HepG2 (cell line): ENCODE measurements at regions not wholly inside any gene's neighbourhood (a gene's known extent, or its start where the extent isn't known, plus 50 kb on each side); places are given as distances from the start of the nearest gene placed in this dataset.

Experiments used
- DNMT1 ChIP-seq: sonication (generic); formaldehyde crosslinking; IDR thresholded peaks from 2 replicates; pipeline ENCODE4 v1.5.1; 2020; ENCODE audit warnings: mild to moderate bottlenecking, missing genetic modification reagents
- ETV6 ChIP-seq: sonication (generic); formaldehyde crosslinking; conservative IDR thresholded peaks from 2 replicates; pipeline ENCODE4 v1.4.0; 2020; ENCODE audit warnings: missing genetic modification reagents
- FOXK1 ChIP-seq: sonication (generic); formaldehyde crosslinking; IDR thresholded peaks from 2 replicates; pipeline ENCODE4 v1.4.0; 2020; ENCODE audit warnings: low read depth, missing genetic modification reagents, borderline replicate concordance
- GFI1 ChIP-seq: sonication (generic); formaldehyde crosslinking; IDR thresholded peaks from 2 replicates; pipeline ENCODE4 v1.5.0; 2020; ENCODE audit warnings: missing genetic modification reagents, mild to moderate bottlenecking, borderline replicate concordance
- MLX ChIP-seq: IDR thresholded peaks from 2 replicates; pipeline ENCODE4 v1.6.1; 2016
- TFE3 ChIP-seq: IDR thresholded peaks from 2 replicates; pipeline ENCODE4 v1.6.1; 2016
- ZMAT5 ChIP-seq: sonication (generic); formaldehyde crosslinking; IDR thresholded peaks from 2 replicates; pipeline ENCODE4 v1.5.0; 2020; ENCODE audit warnings: mild to moderate bottlenecking, low read depth, missing genetic modification reagents, borderline replicate concordance
- ZNF331 ChIP-seq: sonication (generic); formaldehyde crosslinking; IDR thresholded peaks from 2 replicates; pipeline ENCODE4 v1.4.0; 2020; ENCODE audit warnings: missing genetic modification reagents
- ZNF34 ChIP-seq: sonication (generic); formaldehyde crosslinking; IDR thresholded peaks from 2 replicates; pipeline ENCODE4 v1.4.0; 2020; ENCODE audit warnings: mild to moderate bottlenecking, missing genetic modification reagents, borderline replicate concordance
- ZNF558 ChIP-seq: sonication (generic); formaldehyde crosslinking; IDR thresholded peaks from 2 replicates; pipeline ENCODE4 v1.9.0; 2022; ENCODE audit warnings: mild to moderate bottlenecking, missing genetic modification reagents, borderline replicate concordance
- ZNF75D ChIP-seq: sonication (generic); formaldehyde crosslinking; IDR thresholded peaks from 2 replicates; pipeline ENCODE4 v1.8.1; 2023; ENCODE audit warnings: missing genetic modification reagents, mild to moderate bottlenecking, borderline replicate concordance
- ZNF792 ChIP-seq: IDR thresholded peaks from 2 replicates; pipeline ENCODE4 v1.6.1; 2016
- ZSCAN21 ChIP-seq: sonication (generic); formaldehyde crosslinking; IDR thresholded peaks from 2 replicates; pipeline ENCODE4 v1.8.0; 2022; ENCODE audit warnings: mild to moderate bottlenecking, missing genetic modification reagents, moderate library complexity, borderline replicate concordance
- TF ChIP-seq, protein P1 (sequence below): sonication (generic); formaldehyde crosslinking; IDR thresholded peaks from 2 replicates; pipeline ENCODE4 v1.4.0; 2020; ENCODE audit warnings: missing genetic modification reagents
- TF ChIP-seq, protein P2 (sequence below): sonication (generic); formaldehyde crosslinking; IDR thresholded peaks from 2 replicates; pipeline ENCODE4 v1.4.0; 2020; ENCODE audit warnings: missing genetic modification reagents

DNA sequence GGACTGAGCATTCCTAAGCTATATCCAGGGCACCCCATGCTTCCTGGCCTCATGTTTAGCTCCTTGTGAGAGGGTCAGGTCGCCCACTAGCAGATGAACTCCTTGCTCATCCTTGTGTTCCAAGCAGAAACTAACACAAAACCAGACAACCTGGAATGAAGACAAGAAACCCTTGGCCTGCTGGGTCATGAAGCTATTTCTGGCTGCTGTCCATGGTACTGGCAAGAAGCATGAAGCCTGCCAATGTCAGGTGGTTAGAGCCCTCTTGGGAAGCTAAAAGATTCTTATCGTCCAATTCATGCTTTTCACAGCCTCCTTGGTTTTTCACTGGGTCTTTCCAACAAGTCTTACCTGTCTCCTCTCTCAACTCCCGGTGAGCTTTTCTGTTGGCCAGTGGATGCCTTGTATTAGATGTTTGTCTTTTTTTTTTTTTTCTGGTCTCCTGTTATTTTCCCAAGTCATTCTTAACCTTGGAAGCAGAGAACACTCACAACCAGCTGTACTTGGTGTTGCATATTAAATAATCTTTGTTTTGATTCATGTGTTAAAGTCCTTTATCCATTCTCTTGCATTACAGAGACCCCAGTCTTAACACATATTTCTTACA is 180.3 kb downstream of the ANKRD60 start (continued):
- TF ChIP-seq, protein P1, sequence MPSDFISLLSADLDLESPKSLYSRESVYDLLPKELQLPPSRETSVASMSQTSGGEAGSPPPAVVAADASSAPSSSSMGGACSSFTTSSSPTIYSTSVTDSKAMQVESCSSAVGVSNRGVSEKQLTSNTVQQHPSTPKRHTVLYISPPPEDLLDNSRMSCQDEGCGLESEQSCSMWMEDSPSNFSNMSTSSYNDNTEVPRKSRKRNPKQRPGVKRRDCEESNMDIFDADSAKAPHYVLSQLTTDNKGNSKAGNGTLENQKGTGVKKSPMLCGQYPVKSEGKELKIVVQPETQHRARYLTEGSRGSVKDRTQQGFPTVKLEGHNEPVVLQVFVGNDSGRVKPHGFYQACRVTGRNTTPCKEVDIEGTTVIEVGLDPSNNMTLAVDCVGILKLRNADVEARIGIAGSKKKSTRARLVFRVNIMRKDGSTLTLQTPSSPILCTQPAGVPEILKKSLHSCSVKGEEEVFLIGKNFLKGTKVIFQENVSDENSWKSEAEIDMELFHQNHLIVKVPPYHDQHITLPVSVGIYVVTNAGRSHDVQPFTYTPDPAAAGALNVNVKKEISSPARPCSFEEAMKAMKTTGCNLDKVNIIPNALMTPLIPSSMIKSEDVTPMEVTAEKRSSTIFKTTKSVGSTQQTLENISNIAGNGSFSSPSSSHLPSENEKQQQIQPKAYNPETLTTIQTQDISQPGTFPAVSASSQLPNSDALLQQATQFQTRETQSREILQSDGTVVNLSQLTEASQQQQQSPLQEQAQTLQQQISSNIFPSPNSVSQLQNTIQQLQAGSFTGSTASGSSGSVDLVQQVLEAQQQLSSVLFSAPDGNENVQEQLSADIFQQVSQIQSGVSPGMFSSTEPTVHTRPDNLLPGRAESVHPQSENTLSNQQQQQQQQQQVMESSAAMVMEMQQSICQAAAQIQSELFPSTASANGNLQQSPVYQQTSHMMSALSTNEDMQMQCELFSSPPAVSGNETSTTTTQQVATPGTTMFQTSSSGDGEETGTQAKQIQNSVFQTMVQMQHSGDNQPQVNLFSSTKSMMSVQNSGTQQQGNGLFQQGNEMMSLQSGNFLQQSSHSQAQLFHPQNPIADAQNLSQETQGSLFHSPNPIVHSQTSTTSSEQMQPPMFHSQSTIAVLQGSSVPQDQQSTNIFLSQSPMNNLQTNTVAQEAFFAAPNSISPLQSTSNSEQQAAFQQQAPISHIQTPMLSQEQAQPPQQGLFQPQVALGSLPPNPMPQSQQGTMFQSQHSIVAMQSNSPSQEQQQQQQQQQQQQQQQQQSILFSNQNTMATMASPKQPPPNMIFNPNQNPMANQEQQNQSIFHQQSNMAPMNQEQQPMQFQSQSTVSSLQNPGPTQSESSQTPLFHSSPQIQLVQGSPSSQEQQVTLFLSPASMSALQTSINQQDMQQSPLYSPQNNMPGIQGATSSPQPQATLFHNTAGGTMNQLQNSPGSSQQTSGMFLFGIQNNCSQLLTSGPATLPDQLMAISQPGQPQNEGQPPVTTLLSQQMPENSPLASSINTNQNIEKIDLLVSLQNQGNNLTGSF (CRISPR knock-in tag), result 0 out of 2 replicates have a peak, but pooled peaks have one; percentile 43
- TF ChIP-seq ZNF34 (CRISPR knock-in tag) (no peak), MLX (CRISPR knock-in tag) (no peak), ZMAT5 (CRISPR knock-in tag) (no peak), FOXK1 (peak; percentile 24; the same call in 1 of the 2 replicates), GFI1 (CRISPR knock-in tag) (peak; percentile 28; the same call in 1 of the 2 replicates), ETV6 (CRISPR knock-in tag) (0 out of 2 replicates have a peak, but pooled peaks have one; percentile 42), ZSCAN21 (CRISPR knock-in tag) (0 out of 2 replicates have a peak, but pooled peaks have one; percentile 27), DNMT1 (no peak), TFE3 (CRISPR knock-in tag) (peak; percentile 55; the same call in 1 of the 2 replicates), ZNF792 (CRISPR knock-in tag) (0 out of 2 replicates have a peak, but pooled peaks have one; percentile 37), ZNF558 (CRISPR knock-in tag) (peak; percentile 62; the same call in 1 of the 2 replicates), ZNF331 (CRISPR knock-in tag) (peak; percentile 40; the same call in 1 of the 2 replicates), ZNF75D (CRISPR knock-in tag) (0 out of 2 replicates have a peak, but pooled peaks have one; percentile 61)
- TF ChIP-seq, protein P2, sequence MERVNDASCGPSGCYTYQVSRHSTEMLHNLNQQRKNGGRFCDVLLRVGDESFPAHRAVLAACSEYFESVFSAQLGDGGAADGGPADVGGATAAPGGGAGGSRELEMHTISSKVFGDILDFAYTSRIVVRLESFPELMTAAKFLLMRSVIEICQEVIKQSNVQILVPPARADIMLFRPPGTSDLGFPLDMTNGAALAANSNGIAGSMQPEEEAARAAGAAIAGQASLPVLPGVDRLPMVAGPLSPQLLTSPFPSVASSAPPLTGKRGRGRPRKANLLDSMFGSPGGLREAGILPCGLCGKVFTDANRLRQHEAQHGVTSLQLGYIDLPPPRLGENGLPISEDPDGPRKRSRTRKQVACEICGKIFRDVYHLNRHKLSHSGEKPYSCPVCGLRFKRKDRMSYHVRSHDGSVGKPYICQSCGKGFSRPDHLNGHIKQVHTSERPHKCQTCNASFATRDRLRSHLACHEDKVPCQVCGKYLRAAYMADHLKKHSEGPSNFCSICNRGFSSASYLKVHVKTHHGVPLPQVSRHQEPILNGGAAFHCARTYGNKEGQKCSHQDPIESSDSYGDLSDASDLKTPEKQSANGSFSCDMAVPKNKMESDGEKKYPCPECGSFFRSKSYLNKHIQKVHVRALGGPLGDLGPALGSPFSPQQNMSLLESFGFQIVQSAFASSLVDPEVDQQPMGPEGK, result no peak
- TF ChIP-seq, all 625 proteins: peak for 29
